ENCODE measurements at regions not wholly inside any gene's neighbourhood (a gene's known extent, or its start where the extent isn't known, plus 50 kb on each side); places are given as distances from the start of the nearest gene placed in this dataset.

DNA sequence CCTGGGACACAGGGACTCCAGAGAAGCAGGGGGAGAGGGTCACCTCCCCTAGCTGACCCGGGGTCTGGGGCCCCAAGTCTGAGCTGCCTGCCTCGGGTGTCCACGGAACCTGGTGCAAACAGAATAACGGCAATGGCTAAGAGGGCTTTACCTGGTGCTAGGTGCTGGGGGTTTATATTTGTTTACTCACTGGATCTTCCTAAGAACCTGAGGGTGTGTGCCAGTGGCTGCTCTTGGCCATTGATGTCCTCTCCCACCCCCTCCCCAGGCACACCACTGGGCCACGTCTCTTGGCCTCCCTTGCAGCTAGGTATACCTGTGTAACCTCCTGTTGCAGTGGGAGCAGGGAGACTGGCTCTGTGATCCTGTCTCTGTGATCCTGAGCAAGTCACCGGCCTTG, 157.9 kb upstream of the MLN start:
- no peak for TF ChIP-seq TAF1 (IDR thresholded peaks at IDR 0.05; ENCODE audit: borderline replicate concordance, low read depth, low read length)
- TF ChIP-seq, protein P1, sequence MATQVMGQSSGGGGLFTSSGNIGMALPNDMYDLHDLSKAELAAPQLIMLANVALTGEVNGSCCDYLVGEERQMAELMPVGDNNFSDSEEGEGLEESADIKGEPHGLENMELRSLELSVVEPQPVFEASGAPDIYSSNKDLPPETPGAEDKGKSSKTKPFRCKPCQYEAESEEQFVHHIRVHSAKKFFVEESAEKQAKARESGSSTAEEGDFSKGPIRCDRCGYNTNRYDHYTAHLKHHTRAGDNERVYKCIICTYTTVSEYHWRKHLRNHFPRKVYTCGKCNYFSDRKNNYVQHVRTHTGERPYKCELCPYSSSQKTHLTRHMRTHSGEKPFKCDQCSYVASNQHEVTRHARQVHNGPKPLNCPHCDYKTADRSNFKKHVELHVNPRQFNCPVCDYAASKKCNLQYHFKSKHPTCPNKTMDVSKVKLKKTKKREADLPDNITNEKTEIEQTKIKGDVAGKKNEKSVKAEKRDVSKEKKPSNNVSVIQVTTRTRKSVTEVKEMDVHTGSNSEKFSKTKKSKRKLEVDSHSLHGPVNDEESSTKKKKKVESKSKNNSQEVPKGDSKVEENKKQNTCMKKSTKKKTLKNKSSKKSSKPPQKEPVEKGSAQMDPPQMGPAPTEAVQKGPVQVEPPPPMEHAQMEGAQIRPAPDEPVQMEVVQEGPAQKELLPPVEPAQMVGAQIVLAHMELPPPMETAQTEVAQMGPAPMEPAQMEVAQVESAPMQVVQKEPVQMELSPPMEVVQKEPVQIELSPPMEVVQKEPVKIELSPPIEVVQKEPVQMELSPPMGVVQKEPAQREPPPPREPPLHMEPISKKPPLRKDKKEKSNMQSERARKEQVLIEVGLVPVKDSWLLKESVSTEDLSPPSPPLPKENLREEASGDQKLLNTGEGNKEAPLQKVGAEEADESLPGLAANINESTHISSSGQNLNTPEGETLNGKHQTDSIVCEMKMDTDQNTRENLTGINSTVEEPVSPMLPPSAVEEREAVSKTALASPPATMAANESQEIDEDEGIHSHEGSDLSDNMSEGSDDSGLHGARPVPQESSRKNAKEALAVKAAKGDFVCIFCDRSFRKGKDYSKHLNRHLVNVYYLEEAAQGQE (IDR thresholded peaks at IDR 0.05; ENCODE audit: low read depth, low read length), result no peak
- TF ChIP-seq NKRF (conservative IDR thresholded peaks at IDR 0.05), result no peak
- no peak for TF ChIP-seq POLR2A (IDR thresholded peaks at IDR 0.05; ENCODE audit: low read depth, low read length)
- no peak for TF ChIP-seq JUNB (IDR thresholded peaks at IDR 0.05)
- TF ChIP-seq, protein P2, sequence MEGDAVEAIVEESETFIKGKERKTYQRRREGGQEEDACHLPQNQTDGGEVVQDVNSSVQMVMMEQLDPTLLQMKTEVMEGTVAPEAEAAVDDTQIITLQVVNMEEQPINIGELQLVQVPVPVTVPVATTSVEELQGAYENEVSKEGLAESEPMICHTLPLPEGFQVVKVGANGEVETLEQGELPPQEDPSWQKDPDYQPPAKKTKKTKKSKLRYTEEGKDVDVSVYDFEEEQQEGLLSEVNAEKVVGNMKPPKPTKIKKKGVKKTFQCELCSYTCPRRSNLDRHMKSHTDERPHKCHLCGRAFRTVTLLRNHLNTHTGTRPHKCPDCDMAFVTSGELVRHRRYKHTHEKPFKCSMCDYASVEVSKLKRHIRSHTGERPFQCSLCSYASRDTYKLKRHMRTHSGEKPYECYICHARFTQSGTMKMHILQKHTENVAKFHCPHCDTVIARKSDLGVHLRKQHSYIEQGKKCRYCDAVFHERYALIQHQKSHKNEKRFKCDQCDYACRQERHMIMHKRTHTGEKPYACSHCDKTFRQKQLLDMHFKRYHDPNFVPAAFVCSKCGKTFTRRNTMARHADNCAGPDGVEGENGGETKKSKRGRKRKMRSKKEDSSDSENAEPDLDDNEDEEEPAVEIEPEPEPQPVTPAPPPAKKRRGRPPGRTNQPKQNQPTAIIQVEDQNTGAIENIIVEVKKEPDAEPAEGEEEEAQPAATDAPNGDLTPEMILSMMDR (IDR thresholded peaks at IDR 0.05 in 2 of 3, conservative IDR thresholded peaks at IDR 0.05 in 1 of 3; ENCODE audit: control insufficient read depth in 2 of 3, extremely low read depth in 1 of 3, insufficient read depth in 1 of 3, low read depth in 3 of 3, low read length in 3 of 3), result no peak
- TF ChIP-seq CREM (IDR thresholded peaks at IDR 0.05; ENCODE audit: low read depth), result no peak
- TF ChIP-seq RAD21 (IDR thresholded peaks at IDR 0.05; ENCODE audit: insufficient read depth, low read depth, low read length), result no peak
- TF ChIP-seq ZZZ3 (IDR thresholded peaks at IDR 0.05; ENCODE audit: control insufficient read depth, insufficient read length, low read depth), result no peak
